Esophagus squamous epithelium (tissue), 5 donors: ENCODE measurements at regions not wholly inside any gene's neighbourhood (a gene's known extent, or its start where the extent isn't known, plus 50 kb on each side); places are given as distances from the start of the nearest gene placed in this dataset.
"Not testable (repeated sequence)": the region's sequence is repeated elsewhere in the genome, so short reads cannot be mapped to it uniquely, and the experiment has no call there.

Experiments
- DNase-seq: peaks from one replicate; lab custom pipeline; 2025; lab: John Stamatoyannopoulos, UW
- H3K27ac ChIP-seq, 4 donors: fragments of 200-600 bp; sonication (generic); one replicate each; pipeline ENCODE4 v1.5.1; 2016 to 2019; ENCODE audit warnings: mild to moderate bottlenecking in 1 of 4
- H3K27me3 ChIP-seq, 4 donors: fragments of 200-600 bp; sonication (generic); 1 replicate in 3 of 4; 2 replicates in 1 of 4; pipeline versions ENCODE4 v1.5.1 to v1.6.0; 2017 to 2021; ENCODE audit warnings: antibody characterized with exemption in 1 of 4
- H3K36me3 ChIP-seq, 3 donors: fragments of 200-600 bp; sonication (generic); one replicate each; pipeline ENCODE4 v1.5.1; 2016 to 2019
- H3K4me1 ChIP-seq, 3 donors: fragments of 200-600 bp; sonication (generic); one replicate each; pipeline ENCODE4 v1.5.1; 2017 to 2019
- H3K4me3 ChIP-seq, 4 donors: fragments of 200-600 bp; sonication (generic); 1 replicate in 3 of 4; 2 replicates in 1 of 4; pipeline ENCODE4 v1.5.1; 2016 to 2019; ENCODE audit warnings: mild to moderate bottlenecking in 2 of 4, moderate library complexity in 1 of 4
- H3K9me3 ChIP-seq, 3 donors: fragments of 200-600 bp; sonication (generic); one replicate each; pipeline ENCODE4 v1.5.1; 2016 to 2019
- POLR2A ChIP-seq, 4 donors: fragments of 450-650 bp; IDR thresholded peaks; one replicate each; pipeline ENCODE4 v1.6.1; 2017; ENCODE audit warnings: antibody characterized with exemption in 4 of 4, mild to moderate bottlenecking in 4 of 4, moderate library complexity in 3 of 4
- WGBS, 2 donors: methylation state at CpG; one replicate each; pipeline ENCODE4 v1.1.5; 2018; 5-methylcytosine and 5-hydroxymethylcytosine counted together
- intact Hi-C: fragments of 100-400 bp; cut with DNase I; formaldehyde crosslinking; loops from one replicate; pipeline ENCODE4 v1.15.0; 2022
- TF ChIP-seq, protein P1 (sequence below), 6 experiments: fragments of 450-650 bp in 4 of 6; fragments of 200-600 bp in 2 of 6; sonication (generic) in 2 of 6; IDR thresholded peaks; one replicate each; pipeline ENCODE4 v1.5.1; 2016 to 2019; ENCODE audit warnings: antibody characterized with exemption in 6 of 6, mild to moderate bottlenecking in 4 of 6, moderate library complexity in 4 of 6
- donor health status: DM: yes; HTN: yes; CAD: no.

DNA sequence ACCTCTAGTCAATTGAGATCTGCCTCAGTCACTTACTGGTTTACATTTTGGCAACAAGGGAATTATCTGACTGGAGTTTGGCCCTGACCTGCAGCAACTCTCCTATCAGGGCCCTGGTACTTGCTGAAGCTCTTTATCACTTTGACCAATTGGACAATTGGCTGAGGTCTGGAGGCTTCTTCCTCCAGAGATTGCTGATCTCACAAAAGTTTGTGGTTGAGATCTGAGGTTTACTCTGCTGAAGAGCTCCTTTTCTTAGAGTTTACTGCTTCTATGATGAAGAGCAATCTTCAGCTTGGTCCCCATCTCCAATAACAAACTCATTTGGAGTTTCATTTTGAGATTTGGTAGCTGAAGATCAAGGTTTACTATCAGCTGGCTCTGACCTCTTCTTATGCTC, 276.9 kb upstream of the SGCG start:
- TF ChIP-seq, protein P1, sequence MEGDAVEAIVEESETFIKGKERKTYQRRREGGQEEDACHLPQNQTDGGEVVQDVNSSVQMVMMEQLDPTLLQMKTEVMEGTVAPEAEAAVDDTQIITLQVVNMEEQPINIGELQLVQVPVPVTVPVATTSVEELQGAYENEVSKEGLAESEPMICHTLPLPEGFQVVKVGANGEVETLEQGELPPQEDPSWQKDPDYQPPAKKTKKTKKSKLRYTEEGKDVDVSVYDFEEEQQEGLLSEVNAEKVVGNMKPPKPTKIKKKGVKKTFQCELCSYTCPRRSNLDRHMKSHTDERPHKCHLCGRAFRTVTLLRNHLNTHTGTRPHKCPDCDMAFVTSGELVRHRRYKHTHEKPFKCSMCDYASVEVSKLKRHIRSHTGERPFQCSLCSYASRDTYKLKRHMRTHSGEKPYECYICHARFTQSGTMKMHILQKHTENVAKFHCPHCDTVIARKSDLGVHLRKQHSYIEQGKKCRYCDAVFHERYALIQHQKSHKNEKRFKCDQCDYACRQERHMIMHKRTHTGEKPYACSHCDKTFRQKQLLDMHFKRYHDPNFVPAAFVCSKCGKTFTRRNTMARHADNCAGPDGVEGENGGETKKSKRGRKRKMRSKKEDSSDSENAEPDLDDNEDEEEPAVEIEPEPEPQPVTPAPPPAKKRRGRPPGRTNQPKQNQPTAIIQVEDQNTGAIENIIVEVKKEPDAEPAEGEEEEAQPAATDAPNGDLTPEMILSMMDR (IDR thresholded peaks at IDR 0.05) = no peak
- no peak for TF ChIP-seq POLR2A (IDR thresholded peaks at IDR 0.05)
- Histone ChIP-seq H3K27me3 (no peaks in the 10 kb centered on the region), H3K4me1 (no peaks in the 10 kb centered on the region), H3K4me3 (no peak overlapping the region), H3K27ac (no peak overlapping the region), H3K9me3 (no peaks in the 10 kb centered on the region), H3K36me3 (no peaks in the 10 kb centered on the region)
- DNase-seq = no peak
- intact Hi-C loops = no loop called here

DNA sequence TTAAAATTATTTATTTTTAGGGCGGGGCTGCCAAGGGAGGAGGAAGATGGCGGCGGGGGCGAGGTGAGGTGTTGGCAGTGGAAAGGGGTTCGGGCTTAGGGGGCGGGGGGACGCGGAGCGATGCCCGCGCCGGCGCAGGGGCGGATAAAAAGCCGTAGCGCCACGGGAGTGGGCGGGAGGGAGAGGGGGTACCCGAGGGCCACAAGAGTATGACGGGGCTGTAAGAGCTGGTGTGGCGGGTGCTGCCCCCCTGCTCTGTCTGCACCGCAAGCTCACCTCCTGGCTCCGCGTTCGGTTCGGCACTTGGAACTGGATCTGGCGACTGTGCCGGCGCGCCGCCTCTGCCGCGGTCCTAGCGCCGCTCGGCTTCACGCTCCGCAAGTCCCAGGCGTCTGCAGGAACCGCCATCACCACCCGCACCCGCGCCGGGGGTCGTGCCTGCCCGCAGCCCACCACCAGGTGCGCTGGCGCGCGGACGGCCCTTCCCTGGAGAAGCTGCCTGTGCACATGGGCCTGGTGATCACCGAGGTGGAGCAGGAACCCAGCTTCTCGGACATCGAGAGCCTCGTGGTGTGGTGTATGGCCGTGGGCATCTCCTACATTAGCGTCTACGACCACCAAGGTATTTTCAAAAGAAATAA, 265.2 kb upstream of the SGCG start:
- no peak for DNase-seq
- WGBS, 2 donors = 4 to 9% methylated on average over 11 to 17 of the region's 58 CpGs
- Histone ChIP-seq H3K9me3 (no peaks in the 10 kb centered on the region), H3K36me3 (no peaks in the 10 kb centered on the region), H3K4me3 (peak overlapping the region; percentile 46 to 75 (median 66)), H3K4me1 (peaks cover 0 to 17% (median 3%) of the 10 kb centered on the region in 3 donors), H3K27ac (peak overlapping the region; percentile 18 to 71 (median 52)), H3K27me3 (no peaks in the 10 kb centered on the region)
- peak in 1 of 4 donors; percentile 14 for TF ChIP-seq POLR2A (IDR thresholded peaks at IDR 0.05)
- TF ChIP-seq, protein P1 (IDR thresholded peaks at IDR 0.05) = peak in 1 of 6 experiments; percentile 13
- intact Hi-C loops = no loop called here

DNA sequence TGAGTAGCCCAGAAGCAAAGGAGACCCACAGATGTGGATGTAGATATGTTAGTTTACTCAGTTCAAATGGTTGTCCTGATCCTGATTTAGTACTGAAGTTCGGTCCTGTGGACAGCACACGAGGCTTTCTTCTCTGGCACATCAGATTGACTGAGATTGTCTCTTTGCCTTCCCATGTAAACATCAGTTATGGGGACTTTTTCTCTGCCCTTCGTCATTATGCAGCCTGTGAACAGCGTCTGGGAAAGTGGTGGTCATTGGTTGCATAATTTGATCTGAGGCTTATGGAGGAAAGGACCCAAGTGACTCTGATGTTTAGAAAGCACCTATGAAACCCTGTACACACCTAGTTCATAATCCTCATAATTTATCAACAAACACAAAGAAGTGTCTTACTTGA, 264.5 kb upstream of the SGCG start:
- peak overlapping the region; percentile 46 to 75 (median 66) for H3K4me3 ChIP-seq
- WGBS, 2 donors = 25 to 28% methylated on average over 4 of the region's 4 CpGs
- H3K9me3 ChIP-seq, H3K27ac ChIP-seq, DNase-seq, H3K36me3 ChIP-seq, H3K27me3 ChIP-seq, intact Hi-C loops: not testable (repeated sequence)
- H3K4me1 ChIP-seq = peaks cover 0 to 17% (median 3%) of the 10 kb centered on the region in 3 donors

DNA sequence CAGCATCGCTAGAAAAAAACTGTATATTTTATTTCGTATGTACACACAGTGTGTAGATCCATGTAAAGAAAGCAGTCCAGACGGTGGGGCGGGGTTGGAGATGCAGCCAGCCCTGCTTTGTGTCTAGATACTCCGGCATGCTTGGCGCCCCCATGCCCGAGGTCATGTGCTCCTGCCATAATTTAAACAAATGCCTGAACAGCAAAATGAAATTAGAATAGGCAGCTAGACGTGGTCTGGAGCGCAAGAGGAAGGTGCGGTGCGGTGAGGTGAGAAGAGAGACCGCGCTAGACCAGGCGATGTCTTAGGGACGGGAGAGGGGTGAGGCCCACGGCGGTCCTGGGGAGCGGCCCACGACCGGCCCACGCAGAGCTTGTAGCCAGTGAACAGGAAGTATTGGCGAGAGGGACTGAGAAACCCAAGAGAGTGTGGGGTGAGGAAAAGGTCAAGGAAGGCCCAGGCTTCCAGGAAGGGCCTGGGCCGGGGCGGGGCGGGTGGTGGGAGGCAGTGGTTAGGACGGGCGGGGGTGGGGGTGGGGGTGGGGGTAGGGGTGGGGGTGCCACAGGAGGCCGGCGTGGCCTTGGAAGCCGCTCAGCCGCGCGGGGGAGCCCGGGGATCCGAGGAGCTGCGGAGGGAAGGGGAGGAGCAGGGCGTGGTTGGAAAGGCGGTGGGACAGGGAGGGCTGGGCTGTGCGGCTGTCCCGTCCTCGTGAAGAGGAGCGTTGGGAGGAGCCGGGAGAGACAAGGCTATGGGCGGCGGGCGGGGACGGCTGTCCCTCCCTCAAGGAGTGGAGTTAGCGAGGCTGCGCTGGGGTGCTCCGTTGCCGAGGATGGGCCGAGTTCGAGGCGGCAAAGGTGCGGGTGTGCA, 254.7 kb upstream of the SGCG start:
- no peak for DNase-seq
- intact Hi-C loops = no loop called here
- peak overlapping the region; percentile 36 to 66 (median 48) for H3K4me3 ChIP-seq
- 8 to 24% methylated on average over 34 to 37 of the region's 55 CpGs for WGBS, 2 donors
- TF ChIP-seq, protein P1 (IDR thresholded peaks at IDR 0.05) = no peak
- peak in 2 of 4 donors; percentile 9 to 35 for TF ChIP-seq POLR2A (IDR thresholded peaks at IDR 0.05)
- H3K9me3 ChIP-seq = no peaks in the 10 kb centered on the region
- peaks cover 0 to 7% (median 0%) of the 10 kb centered on the region in 4 donors for H3K27me3 ChIP-seq
- no peaks in the 10 kb centered on the region for H3K36me3 ChIP-seq
- H3K4me1 ChIP-seq = peaks cover 0 to 20% (median 4%) of the 10 kb centered on the region in 3 donors
- peak overlapping the region; percentile 49 to 70 (median 60) for H3K27ac ChIP-seq

DNA sequence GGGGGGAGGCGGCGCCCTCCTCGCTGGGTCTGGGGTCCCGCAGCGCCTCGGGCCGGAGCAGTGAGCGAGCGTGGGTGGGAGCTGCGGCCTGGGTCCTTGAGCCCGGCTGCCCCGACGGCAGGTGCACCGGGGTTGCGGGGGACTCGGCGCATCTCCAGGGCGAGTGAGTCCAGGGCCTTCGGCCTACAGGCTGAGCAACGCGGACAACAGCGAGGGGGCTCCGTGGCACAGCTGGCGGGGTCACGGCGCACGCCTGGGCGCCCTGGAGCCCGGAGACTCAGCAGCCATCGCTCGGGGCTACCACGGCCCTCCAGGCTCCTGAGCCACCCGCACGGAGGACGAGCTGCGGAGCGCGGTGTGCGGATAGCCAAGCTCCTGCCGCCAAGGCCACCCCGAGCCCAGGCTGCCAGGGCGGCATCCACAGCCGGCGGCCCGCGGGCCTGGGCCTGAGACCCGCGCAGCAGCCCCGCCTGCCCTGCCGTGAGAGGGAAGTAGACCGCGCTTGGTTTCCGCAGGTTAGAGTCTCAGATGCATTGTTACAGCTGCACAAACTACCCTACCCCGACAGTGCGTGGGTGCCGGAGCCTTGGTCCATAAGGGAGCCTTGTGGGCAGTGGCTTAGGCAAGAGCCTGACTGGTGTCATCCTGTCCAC, 253.9 kb upstream of the SGCG start:
- H3K27ac ChIP-seq = peak overlapping the region; percentile 49 to 70 (median 60)
- DNase-seq = no peak
- WGBS, 2 donors = 54 to 59% methylated on average over 3 to 4 of the region's 56 CpGs
- no peak for TF ChIP-seq POLR2A (IDR thresholded peaks at IDR 0.05)
- TF ChIP-seq, protein P1 (IDR thresholded peaks at IDR 0.05) = no peak
- no peaks in the 10 kb centered on the region for H3K36me3 ChIP-seq
- peaks cover 0 to 20% (median 4%) of the 10 kb centered on the region in 3 donors for H3K4me1 ChIP-seq
- peak overlapping the region; percentile 36 to 66 (median 48) for H3K4me3 ChIP-seq
- H3K9me3 ChIP-seq = no peaks in the 10 kb centered on the region
- intact Hi-C loops = no loop called here
- H3K27me3 ChIP-seq = peaks cover 0 to 7% (median 0%) of the 10 kb centered on the region in 4 donors

DNA sequence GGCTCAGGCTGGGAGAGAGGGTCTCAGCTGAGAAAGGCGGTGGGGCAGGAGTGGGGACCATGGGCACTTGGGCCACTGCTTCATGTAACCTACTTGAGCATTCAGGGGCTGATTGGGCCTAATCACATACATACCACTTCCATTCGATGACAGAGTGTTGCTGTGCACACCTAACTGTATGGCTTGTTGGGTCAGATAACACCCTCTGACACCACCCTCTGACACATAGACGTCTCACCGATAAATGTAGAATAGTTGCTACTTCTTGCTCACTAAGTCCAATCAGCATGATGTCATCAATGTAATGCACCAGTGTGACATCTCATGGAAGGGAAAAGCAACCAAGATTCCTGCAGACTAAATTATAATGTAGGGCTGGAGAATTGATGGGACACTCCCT, 252.9 kb upstream of the SGCG start:
- intact Hi-C loops, H3K27me3 ChIP-seq, H3K36me3 ChIP-seq, DNase-seq, H3K9me3 ChIP-seq, H3K4me3 ChIP-seq, H3K27ac ChIP-seq: not testable (repeated sequence)
- 43 to 68% methylated on average over 3 to 4 of the region's 4 CpGs for WGBS, 2 donors
- peaks cover 0 to 20% (median 4%) of the 10 kb centered on the region in 3 donors for H3K4me1 ChIP-seq
